ENCODE measurements at regions not wholly inside any gene's neighbourhood (a gene's known extent, or its start where the extent isn't known, plus 50 kb on each side); places are given as distances from the start of the nearest gene placed in this dataset.

GRCh38 chr2:181760521-181760920 is 80.2 kb upstream of the NEUROD1 start (continued):
- TF ChIP-seq ZBTB33 (IDR thresholded peaks at IDR 0.05) (no peak), E4F1 (IDR thresholded peaks at IDR 0.05; ENCODE audit: borderline replicate concordance, partially characterized antibody) (no peak), RAD51 (IDR thresholded peaks at IDR 0.05) (no peak), TCF12 (IDR thresholded peaks at IDR 0.05; ENCODE audit: low read depth, low read length) (no peak), ZNF24 (IDR thresholded peaks at IDR 0.05) (no peak)

GRCh38 chr2:181761175-181761574 is 80.9 kb upstream of the NEUROD1 start:
- 10% methylated on average over 2 of the region's 2 CpGs for WGBS (ENCODE audit: insufficient coverage, insufficient replicate concordance, low lambda C conversion rate, missing lambda C conversion rate)
- BruUV-seq (replicated peaks): no TSS peak
- FAIRE-seq: no peak

More at GRCh38 chr2:181761175-181761574, 80.9 kb upstream of the NEUROD1 start:
- CTCF ChIA-PET: no interaction called here
- H3K9ac ChIP-seq (ENCODE audit: control insufficient read depth, insufficient read depth, low read length): no peak overlapping the region
- no peaks in the 10 kb centered on the region for H3K4me1 ChIP-seq (ENCODE audit: control insufficient read depth, insufficient read depth, low read length)
- no peaks in the 10 kb centered on the region for H3K9me3 ChIP-seq (replicated peaks; ENCODE audit: control insufficient read depth, insufficient read depth, low read length)
- ATAC-seq: no peak
- H3K79me2 ChIP-seq (ENCODE audit: control insufficient read depth, insufficient read depth, low read length): no peaks in the 10 kb centered on the region
- H2AFZ ChIP-seq (ENCODE audit: control insufficient read depth, low read depth, low read length): no peak overlapping the region
- no peak overlapping the region for H3K27ac ChIP-seq (ENCODE audit: control insufficient read depth, insufficient read depth)
- RAD21 ChIA-PET (ENCODE audit: unreplicated experiment): no interaction called here
- no peak for DNase-seq (ENCODE audit: low read depth, low spot score)
- TF ChIP-seq PBX3 (IDR thresholded peaks at IDR 0.05; ENCODE audit: insufficient replicate concordance, low read depth, low read length): no peak
- H3K4me2 ChIP-seq (ENCODE audit: control insufficient read depth, insufficient read depth): no peak overlapping the region
- no peak overlapping the region for H3K4me3 ChIP-seq
- POLR2A ChIA-PET: no interaction called here
- no peaks in the 10 kb centered on the region for H4K20me1 ChIP-seq (ENCODE audit: control insufficient read depth, insufficient read depth)
- no peaks in the 10 kb centered on the region; a peak in 1 of 4 replicates for H3K27me3 ChIP-seq (replicated peaks in 1 of 2; ENCODE audit: control insufficient read depth in 2 of 2, insufficient read depth in 2 of 2, low read length in 1 of 2)
- in situ Hi-C loops (cut with MboI) (no loop called here), intact Hi-C loops (cut with micrococcal nuclease; ENCODE audit: unreplicated experiment) (no loop called here)
- H3K36me3 ChIP-seq (ENCODE audit: control insufficient read depth in 2 of 2, insufficient read depth in 2 of 2, low read length in 1 of 2): no peaks in the 10 kb centered on the region
- SMC1A ChIA-PET (ENCODE audit: uncharacterized antibody, unreplicated experiment): no interaction called here

Data from GM12878 (cell line).